HG02970 (cell line): ENCODE measurements at regions not wholly inside any gene's neighbourhood (a gene's known extent, or its start where the extent isn't known, plus 50 kb on each side); places are given as distances from the start of the nearest gene placed in this dataset.
"Not testable (repeated sequence)": the region's sequence is repeated elsewhere in the genome, so short reads cannot be mapped to it uniquely, and the experiment has no call there.

Experiments
- ATAC-seq: cut with Tn5 transposase; IDR thresholded peaks from one replicate; pipeline ENCODE4 v1.9.1; 2021; ENCODE audit warnings: mild to moderate bottlenecking, moderate library complexity, moderate number of reproducible peaks; ENCODE audit not compliant: unreplicated experiment, low FRiP score

- ATAC-seq, result no peak
Measured at GRCh38 chrX:122943918-122944317, 240.2 kb upstream of the GRIA3 start.

DNA sequence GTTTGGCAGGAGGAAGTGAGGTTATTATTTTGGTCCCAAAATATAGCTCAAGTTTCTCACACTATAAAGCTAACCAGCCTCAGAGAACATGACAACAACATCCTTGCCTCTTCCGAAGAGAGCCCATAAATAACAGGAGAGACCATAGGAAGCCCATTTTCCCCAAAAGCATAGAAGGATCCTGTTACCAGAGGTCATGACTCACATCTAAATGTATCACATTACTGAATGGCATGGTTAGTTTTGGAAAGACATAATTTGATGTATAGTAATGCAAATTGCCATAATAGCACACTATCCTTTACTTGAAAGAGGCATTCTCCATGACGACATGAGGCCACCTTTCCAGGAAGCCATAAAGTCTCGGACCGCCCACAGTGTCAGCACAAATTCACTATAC, 238.8 kb upstream of the GRIA3 start:
- no peak for ATAC-seq

DNA sequence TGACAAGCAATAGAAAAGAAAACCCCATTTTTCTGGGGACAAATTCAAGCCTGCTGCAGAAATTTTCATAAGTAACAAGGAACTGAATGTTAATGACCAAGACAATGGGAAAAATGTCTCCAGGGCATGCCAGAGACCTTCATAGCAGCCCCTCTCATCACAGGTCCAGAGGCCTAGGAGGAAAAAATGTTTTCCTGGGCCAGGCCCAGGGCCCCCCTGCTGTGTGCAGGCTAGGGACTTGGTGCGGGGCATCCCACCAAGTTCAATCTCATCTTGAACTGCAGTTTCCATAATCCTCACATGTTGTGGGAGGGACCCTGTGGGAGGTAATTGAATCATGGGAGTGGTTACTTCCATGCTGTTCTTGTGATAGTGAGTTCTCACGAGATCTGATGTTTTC, 211.5 kb upstream of the GRIA3 start:
- ATAC-seq, result no peak

GRCh38 chrX:122982521-122982920, 201.6 kb upstream of the GRIA3 start:
- ATAC-seq, result no peak

DNA sequence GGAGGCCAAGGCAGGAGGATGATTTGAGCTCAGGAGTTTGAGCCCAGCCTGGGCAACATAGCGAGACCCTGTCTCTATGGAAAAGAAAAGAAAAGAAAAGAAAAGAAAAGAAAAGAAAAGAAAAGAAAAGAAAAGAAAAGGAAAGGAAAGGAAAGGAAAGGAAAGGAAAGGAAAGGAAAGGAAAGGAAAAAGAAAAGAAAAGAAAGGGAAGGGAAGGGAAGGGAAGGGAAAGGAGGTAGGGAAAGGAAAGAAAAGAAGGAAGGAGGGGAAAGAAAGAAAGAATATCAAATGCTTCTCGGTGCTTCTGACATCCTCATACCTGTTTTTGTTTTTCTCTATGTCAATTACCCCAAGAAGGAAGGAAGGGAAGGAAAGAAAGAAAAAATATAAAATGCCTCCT, 181.2 kb upstream of the GRIA3 start:
- not testable (repeated sequence) for ATAC-seq

GRCh38 chrX:123013141-123013540, 170.9 kb upstream of the GRIA3 start:
- no peak for ATAC-seq

- ATAC-seq, result no peak
Measured at GRCh38 chrX:123036401-123036800, 147.7 kb upstream of the GRIA3 start.

DNA sequence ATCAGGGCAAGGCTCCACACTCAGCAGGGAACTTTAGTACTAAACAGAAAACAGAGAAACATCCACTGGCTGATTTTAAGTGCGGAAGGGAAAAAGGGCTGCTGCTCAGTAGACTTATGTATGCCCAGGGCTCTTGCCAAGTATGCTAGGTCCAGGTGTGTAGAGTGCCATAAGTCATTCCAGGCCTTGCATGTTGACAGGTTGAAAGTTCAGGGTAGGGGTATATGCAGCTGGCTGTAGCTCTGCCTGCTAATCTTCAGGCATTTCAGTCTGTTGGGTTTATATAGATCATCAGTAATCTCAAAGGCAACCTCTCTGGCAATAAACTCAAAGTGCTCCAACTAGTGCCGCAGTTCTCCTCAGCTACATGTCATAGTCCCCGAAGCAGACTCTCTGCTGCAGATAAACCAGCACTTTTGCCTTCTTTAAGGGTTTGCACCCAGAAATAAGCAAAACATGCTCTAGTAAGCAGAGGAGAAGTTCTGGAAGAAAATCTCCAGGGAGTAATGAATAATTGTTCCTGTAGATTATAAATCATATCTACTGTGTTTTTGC, 134.9 kb upstream of the GRIA3 start:
- no peak for ATAC-seq

- no peak for ATAC-seq
Measured at GRCh38 chrX:123060986-123061385, 123.1 kb upstream of the GRIA3 start.

- ATAC-seq, result no peak
Measured at GRCh38 chrX:123064053-123064452, 120.0 kb upstream of the GRIA3 start.

- no peak for ATAC-seq
Measured at GRCh38 chrX:123072686-123073385, 111.2 kb upstream of the GRIA3 start.

DNA sequence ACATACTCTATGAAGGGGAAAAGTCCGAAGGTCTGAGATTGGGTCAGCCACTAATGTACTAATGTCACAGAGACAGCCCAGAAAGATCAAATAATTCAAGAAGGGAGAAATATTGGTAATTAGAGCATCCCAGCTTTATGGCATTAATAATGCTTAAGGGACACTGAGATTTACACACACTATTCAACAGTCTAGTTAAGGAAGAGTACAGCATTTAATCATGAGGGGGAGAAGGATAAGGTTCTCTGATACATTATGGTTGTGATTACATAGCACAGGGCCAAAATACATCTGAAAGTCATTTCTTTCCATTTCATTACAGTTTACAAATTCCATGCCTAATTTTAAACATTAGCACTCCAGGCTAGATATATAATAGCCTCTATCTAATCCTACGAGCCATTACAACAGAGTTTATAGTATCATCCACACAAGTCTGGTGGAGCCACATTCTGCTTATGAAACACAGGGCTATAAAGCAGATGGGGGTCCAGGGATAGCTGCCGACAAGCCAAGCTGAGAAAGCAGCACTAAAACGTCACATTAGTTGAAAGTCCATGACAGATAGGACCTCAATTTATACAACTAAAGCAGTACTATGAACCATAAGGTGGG, 108.0 kb upstream of the GRIA3 start:
- no peak for ATAC-seq

DNA sequence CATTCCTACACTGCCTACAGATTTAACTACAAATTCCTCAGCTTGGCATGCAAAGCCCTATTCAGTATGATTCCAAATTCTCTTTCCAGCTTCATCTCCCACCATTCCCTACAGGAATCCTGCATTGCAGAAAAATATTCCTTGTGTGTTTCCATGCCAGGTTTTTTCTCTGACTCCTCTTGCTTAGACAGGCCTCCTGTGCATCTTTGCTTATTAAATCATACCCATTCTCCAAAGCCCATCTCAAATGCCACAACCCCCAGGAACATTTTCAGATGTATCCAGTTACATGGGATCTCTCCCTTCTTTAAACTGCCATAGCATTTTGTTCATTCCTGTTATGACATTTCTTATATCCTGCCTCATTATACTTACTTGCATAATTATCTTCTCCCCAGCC, 106.4 kb upstream of the GRIA3 start:
- no peak for ATAC-seq

DNA sequence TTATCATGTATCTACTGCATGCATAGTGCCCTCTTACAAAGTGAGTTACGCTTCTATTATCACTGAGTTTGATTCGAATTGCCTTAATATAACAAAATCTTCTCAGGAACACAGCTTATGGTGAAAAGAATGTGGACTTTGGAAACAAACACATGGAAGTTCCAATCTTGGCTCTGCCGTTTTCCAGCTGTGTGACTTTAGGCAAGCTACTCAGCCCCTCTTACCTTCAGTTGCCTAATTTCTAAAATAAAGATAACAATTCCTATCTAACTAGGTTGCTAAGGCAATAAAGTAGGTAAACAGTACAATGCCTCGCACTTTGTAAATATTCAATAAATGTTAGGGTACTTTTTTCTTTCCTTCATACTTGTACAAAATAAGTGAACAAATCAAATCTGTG, 104.0 kb upstream of the GRIA3 start:
- no peak for ATAC-seq

GRCh38 chrX:123081776-123082175, 102.3 kb upstream of the GRIA3 start:
- no peak for ATAC-seq

- no peak for ATAC-seq
Measured at GRCh38 chrX:123083924-123084323, 100.2 kb upstream of the GRIA3 start.

GRCh38 chrX:123084797-123085196, 99.3 kb upstream of the GRIA3 start:
- ATAC-seq, result no peak

GRCh38 chrX:123085311-123085940, 98.7 kb upstream of the GRIA3 start:
- no peak for ATAC-seq

- no peak for ATAC-seq
Measured at GRCh38 chrX:123086768-123087167, 97.3 kb upstream of the GRIA3 start.

- ATAC-seq, result no peak
Measured at GRCh38 chrX:123087326-123087725, 96.8 kb upstream of the GRIA3 start.

DNA sequence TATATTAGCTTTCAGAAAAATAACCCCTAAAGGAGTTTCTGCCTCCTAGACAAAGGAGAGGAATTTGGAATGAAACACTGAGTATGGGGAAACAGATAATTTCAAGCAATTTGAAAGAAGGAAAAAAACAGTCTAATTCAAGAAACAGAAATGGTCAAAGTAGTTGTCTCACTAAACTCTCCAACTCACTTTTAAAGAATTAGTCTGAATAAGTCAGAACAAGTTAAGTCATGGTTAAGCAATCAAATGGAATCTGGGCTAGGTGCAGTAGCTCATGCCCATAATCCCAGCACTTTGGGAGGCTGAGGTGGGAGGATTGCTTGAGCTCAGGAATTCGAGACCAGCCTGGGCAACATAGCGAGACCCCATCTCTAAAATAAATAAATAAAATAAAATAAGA, 95.7 kb upstream of the GRIA3 start:
- no peak for ATAC-seq

GRCh38 chrX:123088930-123089329, 95.1 kb upstream of the GRIA3 start:
- ATAC-seq, result no peak
